Lower leg skin (tissue), 4 donors: ENCODE measurements at regions not wholly inside any gene's neighbourhood (a gene's known extent, or its start where the extent isn't known, plus 50 kb on each side); places are given as distances from the start of the nearest gene placed in this dataset.

Source experiments
- DNase-seq, 2 donors: peaks; one replicate each; pipeline ENCODE4 v3.0.0-alpha.2; 2019; ENCODE audit warnings: low spot score in 2 of 2
- H3K4me3 ChIP-seq: fragments of 200-600 bp; sonication (generic); 2 replicates; pipeline ENCODE4 v1.5.1; 2017; ENCODE audit warnings: mild to moderate bottlenecking, low read depth; ENCODE audit not compliant: poor library complexity, severe bottlenecking
- POLR2A ChIP-seq, 2 donors: fragments of 450-650 bp; IDR thresholded peaks; one replicate each; pipeline ENCODE4 v1.6.1; 2016 to 2017; ENCODE audit warnings: antibody characterized with exemption in 2 of 2, mild to moderate bottlenecking in 1 of 2, moderate library complexity in 1 of 2
- WGBS, 2 donors: methylation state at CpG; one replicate each; pipeline ENCODE4 v1.1.5; 2018; 5-methylcytosine and 5-hydroxymethylcytosine counted together
- intact Hi-C: fragments of 100-400 bp; cut with DNase I; formaldehyde crosslinking; loops from one replicate; pipeline ENCODE4 v1.15.0; 2023; ENCODE audit warnings: low total_unique reads
- TF ChIP-seq, protein P1 (sequence below), 3 donors: fragments of 450-650 bp; IDR thresholded peaks; one replicate each; pipeline ENCODE4 v1.5.1; 2016; ENCODE audit warnings: antibody characterized with exemption in 3 of 3, mild to moderate bottlenecking in 3 of 3, moderate library complexity in 2 of 3

DNA sequence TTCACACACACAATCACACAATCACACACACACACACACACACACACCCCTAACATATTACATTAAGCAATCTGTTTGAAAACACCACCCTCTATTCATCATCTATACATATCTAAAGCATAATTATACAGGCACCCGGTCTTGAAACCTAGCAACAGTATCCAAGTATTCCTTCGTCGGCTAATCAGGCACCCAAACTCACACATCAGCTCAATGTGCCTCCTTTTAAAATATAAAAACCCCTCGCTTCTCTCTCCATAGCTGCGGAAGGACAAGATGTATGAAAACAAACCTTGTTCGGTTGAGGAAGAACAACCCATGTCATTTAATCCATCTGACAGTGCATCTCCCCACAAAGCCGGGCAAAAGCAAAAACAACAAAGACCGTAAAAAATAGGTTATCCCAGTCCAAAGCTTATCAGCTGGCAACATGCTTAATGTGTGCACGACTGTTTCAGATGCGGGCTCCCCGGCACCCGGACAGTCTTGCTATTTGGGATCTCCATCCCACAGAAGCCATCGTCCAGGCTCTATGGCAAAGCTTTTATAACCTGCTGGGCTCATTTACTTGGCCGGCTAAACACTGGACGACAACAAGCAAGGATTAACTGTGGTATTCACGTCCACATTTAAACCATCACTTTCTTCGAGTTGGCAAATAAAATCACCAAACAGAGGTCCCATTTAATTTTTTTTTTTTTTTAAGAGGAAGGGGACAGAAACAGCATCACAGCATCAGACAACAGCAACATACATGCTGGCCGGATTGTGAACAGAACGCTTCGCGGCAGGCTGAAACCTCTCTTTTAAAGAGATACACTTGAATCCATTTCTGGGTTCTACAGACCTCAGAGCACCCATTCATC lies 365.5 kb downstream of the SHANK2 start:
- no peak for DNase-seq
- H3K4me3 ChIP-seq, result no peak overlapping the region
- WGBS, 2 donors, result 70 to 76% methylated on average over 21 of the region's 21 CpGs
- TF ChIP-seq, protein P1, sequence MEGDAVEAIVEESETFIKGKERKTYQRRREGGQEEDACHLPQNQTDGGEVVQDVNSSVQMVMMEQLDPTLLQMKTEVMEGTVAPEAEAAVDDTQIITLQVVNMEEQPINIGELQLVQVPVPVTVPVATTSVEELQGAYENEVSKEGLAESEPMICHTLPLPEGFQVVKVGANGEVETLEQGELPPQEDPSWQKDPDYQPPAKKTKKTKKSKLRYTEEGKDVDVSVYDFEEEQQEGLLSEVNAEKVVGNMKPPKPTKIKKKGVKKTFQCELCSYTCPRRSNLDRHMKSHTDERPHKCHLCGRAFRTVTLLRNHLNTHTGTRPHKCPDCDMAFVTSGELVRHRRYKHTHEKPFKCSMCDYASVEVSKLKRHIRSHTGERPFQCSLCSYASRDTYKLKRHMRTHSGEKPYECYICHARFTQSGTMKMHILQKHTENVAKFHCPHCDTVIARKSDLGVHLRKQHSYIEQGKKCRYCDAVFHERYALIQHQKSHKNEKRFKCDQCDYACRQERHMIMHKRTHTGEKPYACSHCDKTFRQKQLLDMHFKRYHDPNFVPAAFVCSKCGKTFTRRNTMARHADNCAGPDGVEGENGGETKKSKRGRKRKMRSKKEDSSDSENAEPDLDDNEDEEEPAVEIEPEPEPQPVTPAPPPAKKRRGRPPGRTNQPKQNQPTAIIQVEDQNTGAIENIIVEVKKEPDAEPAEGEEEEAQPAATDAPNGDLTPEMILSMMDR (IDR thresholded peaks at IDR 0.05), result no peak
- no peak for TF ChIP-seq POLR2A (IDR thresholded peaks at IDR 0.05)
- intact Hi-C loops, result no loop called here

DNA sequence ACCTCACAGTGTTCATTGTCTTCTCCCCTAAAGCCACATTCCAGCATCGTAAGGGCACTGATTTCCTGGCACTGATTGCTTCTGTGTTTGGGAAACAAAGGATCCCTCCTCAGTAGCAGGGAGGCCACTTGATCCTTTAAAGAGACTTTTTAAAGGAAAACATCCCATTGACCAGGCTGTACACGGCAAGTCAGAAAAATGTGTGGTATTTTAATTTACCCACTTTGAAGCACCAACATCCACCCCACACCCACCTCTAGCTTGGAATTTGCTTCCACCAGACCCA lies 364.9 kb downstream of the SHANK2 start:
- TF ChIP-seq POLR2A (IDR thresholded peaks at IDR 0.05), result no peak
- TF ChIP-seq, protein P1 (IDR thresholded peaks at IDR 0.05), result no peak
- intact Hi-C loops, result no loop called here
- DNase-seq, result no peak
- WGBS, 2 donors, result 50 to 56% methylated on average over 2 of the region's 2 CpGs
- H3K4me3 ChIP-seq, result no peak overlapping the region

DNA sequence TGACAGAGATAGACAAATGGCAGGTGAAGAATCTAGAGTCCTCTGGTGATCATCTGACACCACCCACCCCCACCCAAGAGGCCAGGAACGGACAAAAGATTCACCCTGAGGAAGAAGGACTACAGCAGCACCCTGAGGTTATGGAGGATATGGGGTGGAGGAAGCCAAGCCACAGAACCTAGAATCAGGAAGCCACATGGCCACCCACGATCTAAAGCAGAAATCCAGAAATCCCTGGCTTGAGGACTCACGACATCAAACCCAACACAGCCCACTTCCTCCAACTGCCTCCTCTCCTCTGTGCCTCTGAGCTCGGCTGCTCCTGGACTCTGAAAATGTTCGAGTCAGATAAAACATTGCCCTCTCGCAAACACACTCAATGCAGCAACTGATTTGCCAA lies 364.3 kb downstream of the SHANK2 start:
- intact Hi-C loops, result no loop called here
- TF ChIP-seq, protein P1 (IDR thresholded peaks at IDR 0.05), result no peak
- no peak for TF ChIP-seq POLR2A (IDR thresholded peaks at IDR 0.05)
- no peak overlapping the region for H3K4me3 ChIP-seq
- no peak for DNase-seq
- 80 to 82% methylated on average over 6 of the region's 6 CpGs for WGBS, 2 donors

DNA sequence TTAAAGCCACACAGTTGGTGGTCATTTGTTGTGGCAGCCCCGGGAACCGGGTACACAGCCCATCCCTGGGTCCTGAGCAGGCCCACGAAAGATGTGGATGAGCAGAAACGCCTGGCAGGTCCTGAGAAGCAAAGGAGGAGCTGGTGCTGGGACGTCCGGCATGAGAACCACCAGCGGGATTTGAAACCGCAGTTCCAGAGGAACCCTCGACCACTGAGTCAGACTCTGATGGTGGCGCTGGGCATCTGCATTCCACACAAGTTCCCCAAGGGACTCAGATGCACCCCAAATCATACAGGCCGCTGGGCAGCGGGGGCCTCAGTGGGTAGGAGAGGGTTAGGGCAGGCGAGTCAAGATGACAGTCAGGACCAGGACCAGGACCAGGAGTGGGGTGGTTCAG lies 363.0 kb downstream of the SHANK2 start:
- WGBS, 2 donors, result 87 to 92% methylated on average over 13 of the region's 13 CpGs
- no peak for DNase-seq
- no peak overlapping the region for H3K4me3 ChIP-seq
- intact Hi-C loops, result no loop called here
- TF ChIP-seq, protein P1 (IDR thresholded peaks at IDR 0.05), result no peak
- TF ChIP-seq POLR2A (IDR thresholded peaks at IDR 0.05), result no peak

DNA sequence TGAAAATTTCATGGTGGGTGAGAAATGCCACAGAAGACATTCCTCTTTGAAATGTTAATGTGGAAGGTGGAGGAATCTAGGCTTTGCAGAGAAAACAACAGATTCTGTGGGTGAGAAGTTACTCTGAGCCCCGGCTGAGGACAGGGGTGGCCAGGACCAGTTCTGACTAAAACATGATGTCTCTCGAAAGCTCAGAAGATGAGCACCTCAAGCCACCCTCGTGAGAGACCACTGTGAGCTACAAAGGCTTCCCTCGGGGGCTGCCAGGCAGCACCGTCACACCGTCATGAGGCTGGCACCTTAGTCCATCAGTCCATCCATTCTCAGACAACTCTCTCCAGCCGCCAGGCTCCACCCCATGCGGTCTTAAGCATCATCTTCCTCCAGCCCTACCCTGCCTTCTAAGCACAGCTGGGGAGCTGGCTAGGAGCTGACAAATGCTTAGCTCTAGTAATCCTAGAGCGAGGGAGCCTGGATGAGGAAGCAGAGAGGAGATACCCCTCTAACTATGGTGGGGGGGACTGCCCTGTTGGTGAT lies 360.5 kb downstream of the SHANK2 start:
- no peak for DNase-seq
- TF ChIP-seq, protein P1 (IDR thresholded peaks at IDR 0.05), result no peak
- WGBS, 2 donors, result 80 to 85% methylated on average over 9 of the region's 9 CpGs
- intact Hi-C loops, result no loop called here
- no peak overlapping the region for H3K4me3 ChIP-seq

DNA sequence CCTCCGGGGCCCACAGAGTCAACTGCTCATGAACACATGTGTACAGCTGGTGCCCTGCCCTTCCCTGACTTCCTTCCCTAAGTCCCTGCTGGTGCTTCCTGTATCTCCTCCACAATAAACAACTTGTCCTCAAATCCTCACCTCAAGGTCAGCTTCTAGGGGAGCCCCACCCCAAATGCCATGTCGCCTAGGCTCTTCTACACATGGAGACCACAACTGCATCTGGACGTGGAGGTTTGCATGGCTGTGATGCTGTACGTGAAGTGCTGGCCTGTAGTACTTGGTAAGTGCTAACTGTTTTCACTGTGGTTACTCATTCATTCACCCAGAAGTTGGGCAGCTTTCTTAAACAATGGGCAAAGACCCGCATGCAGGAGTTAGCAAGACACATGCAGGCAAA lies 359.5 kb downstream of the SHANK2 start:
- WGBS, 2 donors, result 72 to 81% methylated on average over 5 of the region's 5 CpGs
- intact Hi-C loops, result no loop called here

More for the DNA sequence above, 359.5 kb downstream of the SHANK2 start:
- TF ChIP-seq POLR2A (IDR thresholded peaks at IDR 0.05), result no peak
- TF ChIP-seq, protein P1 (IDR thresholded peaks at IDR 0.05), result no peak
- no peak for DNase-seq
- H3K4me3 ChIP-seq, result no peak overlapping the region
